Heart left ventricle (tissue), 16 donors: ENCODE measurements at regions not wholly inside any gene's neighbourhood (a gene's known extent, or its start where the extent isn't known, plus 50 kb on each side); places are given as distances from the start of the nearest gene placed in this dataset.

Experiments used
- ATAC-seq, 4 donors: fragments of 200-7000 bp; cut with Tn5 transposase; one replicate each; pipeline ENCODE4 v1.9.1; 2020 to 2022; ENCODE audit warnings: moderate library complexity in 4 of 4, mild to moderate bottlenecking in 3 of 4, moderate number of reproducible peaks in 1 of 4
- DNase-seq, 5 donors: peaks; one replicate each; pipeline ENCODE4 v3.0.0-alpha.2; 2020
- H3K27ac ChIP-seq, 12 donors: fragments of 200-600 bp; sonication (generic) in 4 of 12; one replicate each; pipeline versions ENCODE4 v1.5.0 to v1.8.0; 2016 to 2022; ENCODE audit warnings: mild to moderate bottlenecking in 2 of 12
- H3K27me3 ChIP-seq, 9 donors: fragments of 200-600 bp; sonication (generic) in 2 of 9; one replicate each; pipeline versions ENCODE4 v1.5.1 to v1.8.0; 2016 to 2022; ENCODE audit warnings: mild to moderate bottlenecking in 3 of 9
- H3K36me3 ChIP-seq, 9 donors: fragments of 200-600 bp; sonication (generic) in 2 of 9; one replicate each; pipeline versions ENCODE4 v1.5.0 to v1.8.0; 2018 to 2022; ENCODE audit warnings: mild to moderate bottlenecking in 2 of 9
- H3K4me1 ChIP-seq, 12 donors: fragments of 200-600 bp; sonication (generic) in 4 of 12; one replicate each; pipeline versions ENCODE4 v1.5.0 to v1.8.0; 2016 to 2022; ENCODE audit warnings: mild to moderate bottlenecking in 3 of 12
- H3K4me3 ChIP-seq, 12 donors: fragments of 200-600 bp; sonication (generic) in 4 of 12; one replicate each; pipeline versions ENCODE4 v1.5.0 to v1.8.0; 2017 to 2022; ENCODE audit warnings: mild to moderate bottlenecking in 9 of 12, moderate library complexity in 4 of 12
- H3K9me3 ChIP-seq, 12 donors: fragments of 200-600 bp; sonication (generic) in 4 of 12; one replicate each; pipeline versions ENCODE4 v1.5.0 to v1.8.0; 2016 to 2022; ENCODE audit warnings: mild to moderate bottlenecking in 1 of 12
- CTCF ChIP-seq, 12 donors: fragments of 200-600 bp; sonication (generic) in 4 of 12; IDR thresholded peaks; one replicate each; pipeline versions ENCODE4 v1.5.0 to v1.8.0; 2018 to 2022; ENCODE audit warnings: antibody characterized with exemption in 12 of 12, mild to moderate bottlenecking in 5 of 12
- POLR2A ChIP-seq, 2 donors: fragments of 450-650 bp; IDR thresholded peaks; one replicate each; pipeline ENCODE4 v1.6.1; 2017; ENCODE audit warnings: antibody characterized with exemption in 2 of 2, mild to moderate bottlenecking in 2 of 2, moderate library complexity in 2 of 2
- WGBS, 4 donors: extraction: QIAGEN DNeasy Blood & Tissue Kit in 2 of 4; methylation state at CpG; one replicate each; pipeline versions ENCODE4 v1.1.5 to v1.1.7; 2013 to 2018; 5-methylcytosine and 5-hydroxymethylcytosine counted together
- intact Hi-C, 10 donors: fragments of 100-400 bp; cut with DNase I; formaldehyde crosslinking; loops; one replicate each; pipeline versions ENCODE4 v1.11.1 to v1.14.2; 2022
- donor health status: ischemic (EF 13 %, LVEDD 7.1; RV severe dilation, severe dysfunction).
- donor health status: healthy with polysubstance abuse.
- donor health status: DM: no; HTN: yes; CAD: no.
- donor health status: DM: no; HTN: no; CAD: no.
- donor health status: ischemic (EF 25% LVEDD 6.9; RV normal size, moderate dysfunction).
- donor health status: ischemic (EF 25% LVEDD 5.7; RV mildly dilated, moderate dysfunction).
- donor health status: healthy.
- donor health status: DM: yes; HTN: yes; CAD: no.
- donor health status: ischemic (EF 35%, LVEDD 5.7; RV mildly dilated, moderate dysfunction).
- donor health status: nonischemic (EF 11% LVEDD 7.7; RV severe dilation, severe dysfunction).
- donor health status: DM: yes; HTN: yes; CAD: no.
- donor health status: PGD.
- donor health status: ischemic (EF 29% LVEDD 5.4; RV normal size, mild dysfunction).
- donor health status: nonischemic (EF 23%, LVEDD 6.1; RV moderate dilation, normal function).

GRCh38 chr4:136742333-136742732 lies 790.0 kb downstream of the PCDH18 start:
- intact Hi-C loops: no loop called here
- H3K4me1 ChIP-seq: no peaks in the 10 kb centered on the region
- DNase-seq: no peak
- H3K4me3 ChIP-seq: no peak overlapping the region
- H3K9me3 ChIP-seq: peaks cover 0 to 5% (median 0%) of the 10 kb centered on the region in 12 donors
- no peaks in the 10 kb centered on the region for H3K36me3 ChIP-seq
- ATAC-seq: no peak
- TF ChIP-seq POLR2A (IDR thresholded peaks at IDR 0.05) (no peak), CTCF (IDR thresholded peaks at IDR 0.05) (no peak)
- no peaks in the 10 kb centered on the region for H3K27me3 ChIP-seq
- H3K27ac ChIP-seq: no peak overlapping the region
- WGBS, 4 donors: 40 to 48% (median 45%) methylated on average over 3 of the region's 3 CpGs

- intact Hi-C loops: no loop called here
- no peaks in the 10 kb centered on the region for H3K4me1 ChIP-seq
- TF ChIP-seq POLR2A (IDR thresholded peaks at IDR 0.05): no peak
- no peak for TF ChIP-seq CTCF (IDR thresholded peaks at IDR 0.05)
- H3K4me3 ChIP-seq: no peak overlapping the region
- H3K9me3 ChIP-seq: peaks cover 0 to 5% (median 0%) of the 10 kb centered on the region in 12 donors
- no peaks in the 10 kb centered on the region for H3K27me3 ChIP-seq
- no peak for ATAC-seq
- H3K36me3 ChIP-seq: no peaks in the 10 kb centered on the region
- 68 to 76% (median 70%) methylated on average over 2 of the region's 2 CpGs for WGBS, 4 donors
- H3K27ac ChIP-seq: no peak overlapping the region
- no peak for DNase-seq
These were observed 790.8 kb downstream of the PCDH18 start for GRCh38 chr4:136741468-136741867.

GRCh38 chr4:136740326-136740725 lies 792.0 kb downstream of the PCDH18 start:
- WGBS, 4 donors: 61 to 71% (median 66%) methylated on average over 4 of the region's 4 CpGs
- no peaks in the 10 kb centered on the region for H3K36me3 ChIP-seq
- DNase-seq (no peak), ATAC-seq (no peak)
- no peak overlapping the region for H3K4me3 ChIP-seq
- H3K9me3 ChIP-seq: peaks cover 0 to 5% (median 0%) of the 10 kb centered on the region in 12 donors
- H3K27ac ChIP-seq: no peak overlapping the region
- intact Hi-C loops: no loop called here
- no peaks in the 10 kb centered on the region for H3K27me3 ChIP-seq
- H3K4me1 ChIP-seq: no peaks in the 10 kb centered on the region
- no peak for TF ChIP-seq CTCF (IDR thresholded peaks at IDR 0.05)
- no peak for TF ChIP-seq POLR2A (IDR thresholded peaks at IDR 0.05)

GRCh38 chr4:136737066-136737465 lies 795.2 kb downstream of the PCDH18 start:
- Histone ChIP-seq H3K4me3 (no peak overlapping the region), H3K36me3 (no peaks in the 10 kb centered on the region), H3K27ac (no peak overlapping the region), H3K27me3 (no peaks in the 10 kb centered on the region), H3K4me1 (no peaks in the 10 kb centered on the region), H3K9me3 (no peaks in the 10 kb centered on the region)
- TF ChIP-seq CTCF (IDR thresholded peaks at IDR 0.05) (no peak), POLR2A (IDR thresholded peaks at IDR 0.05) (no peak)
- intact Hi-C loops: no loop called here
- no peak for ATAC-seq
- no peak for DNase-seq
